HG03108 (cell line): ENCODE measurements at regions not wholly inside any gene's neighbourhood (a gene's known extent, or its start where the extent isn't known, plus 50 kb on each side); places are given as distances from the start of the nearest gene placed in this dataset.
"Not testable (repeated sequence)": the region's sequence is repeated elsewhere in the genome, so short reads cannot be mapped to it uniquely, and the experiment has no call there.

Experiments
- ATAC-seq: cut with Tn5 transposase; IDR thresholded peaks from one replicate; pipeline ENCODE4 v1.9.1; 2021; ENCODE audit warnings: moderate library complexity; ENCODE audit not compliant: unreplicated experiment

GRCh38 chr12:25615119-25615518, 62.0 kb upstream of the LMNTD1 start:
- no peak for ATAC-seq

- no peak for ATAC-seq
Measured at GRCh38 chr12:25616286-25616685, 63.2 kb upstream of the LMNTD1 start.

- no peak for ATAC-seq
Measured at GRCh38 chr12:25617991-25618390, 64.9 kb upstream of the LMNTD1 start.

DNA sequence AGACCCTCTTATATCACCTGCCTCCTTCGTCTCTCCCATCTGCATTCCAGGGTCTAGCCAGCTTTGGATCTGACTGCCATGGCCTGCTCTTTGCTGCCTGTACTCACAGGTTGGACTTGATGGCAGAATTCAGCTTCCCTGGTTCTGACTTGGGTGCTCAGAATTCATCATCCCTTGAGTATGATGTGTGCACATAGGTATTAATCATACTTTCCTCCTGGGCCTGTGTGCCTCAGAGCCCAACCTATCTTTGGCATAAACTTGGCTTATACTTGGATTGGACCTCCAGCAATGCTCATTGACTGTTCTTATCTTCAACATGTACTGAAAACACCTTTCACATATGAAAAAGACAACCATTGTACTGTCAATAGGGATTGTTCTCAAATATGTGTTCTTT, 70.7 kb upstream of the LMNTD1 start:
- ATAC-seq = no peak

DNA sequence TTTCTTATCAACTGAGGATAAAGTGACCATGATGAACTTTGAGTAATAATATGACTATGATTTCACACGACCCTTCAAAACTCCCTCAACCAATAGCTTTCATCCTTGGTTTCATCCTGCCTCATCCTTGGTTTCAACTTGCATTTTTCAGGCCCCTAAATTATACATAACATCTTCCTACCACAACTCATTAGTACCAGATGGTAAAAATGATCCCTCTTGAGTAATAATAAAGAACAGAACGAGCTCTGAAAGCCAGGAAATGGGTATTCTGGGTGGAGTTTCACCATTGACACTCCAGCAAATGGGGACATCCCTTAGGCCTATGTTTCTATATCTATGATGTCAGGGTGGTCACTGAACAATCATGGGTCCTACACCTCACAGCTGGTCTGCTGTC, 72.1 kb upstream of the LMNTD1 start:
- ATAC-seq = no peak

- ATAC-seq = no peak
Measured at GRCh38 chr12:25629341-25629740, 76.3 kb upstream of the LMNTD1 start.

DNA sequence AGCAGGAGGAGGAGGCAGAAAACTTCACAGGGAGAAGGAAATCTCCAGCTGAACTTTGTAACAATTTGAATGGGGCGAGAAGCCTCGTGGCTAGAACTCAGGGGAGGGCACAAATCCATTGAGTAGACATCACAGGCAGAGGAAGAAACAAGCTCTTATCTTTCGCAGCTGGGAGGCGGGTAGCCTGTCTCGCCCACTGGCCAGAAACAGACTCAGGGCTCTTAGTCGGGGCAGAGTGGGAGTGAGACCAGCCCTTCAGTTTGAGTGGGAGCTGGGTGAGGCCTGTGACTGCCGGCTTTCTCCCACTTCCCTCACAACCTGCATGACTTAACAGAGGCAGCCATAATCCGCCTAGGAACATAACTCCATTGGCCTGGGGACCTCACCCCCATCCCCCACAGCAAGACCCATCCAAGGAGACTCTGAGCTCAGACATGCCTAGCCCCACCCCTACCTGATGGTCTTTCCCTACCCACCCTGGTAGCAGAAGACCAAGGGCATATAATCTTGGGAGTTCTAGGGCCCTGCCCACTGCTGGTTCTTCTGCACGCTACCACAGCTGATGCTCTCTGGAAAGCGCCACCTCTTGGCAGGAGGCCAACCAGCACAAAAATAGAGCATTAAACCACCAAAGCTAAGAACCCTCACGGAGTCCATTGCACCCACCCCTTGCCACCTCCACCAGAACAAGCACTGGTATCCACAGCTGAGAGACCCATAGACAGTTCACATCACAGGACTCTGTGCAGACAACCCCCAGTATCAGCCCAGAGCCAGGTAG, 77.8 kb upstream of the LMNTD1 start:
- ATAC-seq = not testable (repeated sequence)

GRCh38 chr12:25633149-25633548, 80.1 kb upstream of the LMNTD1 start:
- not testable (repeated sequence) for ATAC-seq

DNA sequence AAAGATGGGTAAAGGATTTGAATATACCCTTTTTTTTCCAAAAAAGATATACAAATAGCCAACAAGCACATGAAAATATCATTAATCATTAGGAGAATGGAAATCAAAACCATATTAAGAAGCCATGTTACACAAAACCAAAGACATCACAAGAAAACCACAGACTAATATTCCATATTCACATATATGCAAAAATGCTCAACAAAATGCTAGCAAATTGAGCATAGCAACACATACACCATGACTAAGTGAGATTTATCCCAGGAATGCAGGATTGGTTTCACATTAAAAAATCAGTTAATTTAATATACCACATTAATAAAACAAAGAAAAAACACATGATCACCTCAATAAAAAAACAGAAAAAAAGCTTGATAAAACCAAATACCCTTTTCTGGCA, 84.7 kb upstream of the LMNTD1 start:
- ATAC-seq = no peak

DNA sequence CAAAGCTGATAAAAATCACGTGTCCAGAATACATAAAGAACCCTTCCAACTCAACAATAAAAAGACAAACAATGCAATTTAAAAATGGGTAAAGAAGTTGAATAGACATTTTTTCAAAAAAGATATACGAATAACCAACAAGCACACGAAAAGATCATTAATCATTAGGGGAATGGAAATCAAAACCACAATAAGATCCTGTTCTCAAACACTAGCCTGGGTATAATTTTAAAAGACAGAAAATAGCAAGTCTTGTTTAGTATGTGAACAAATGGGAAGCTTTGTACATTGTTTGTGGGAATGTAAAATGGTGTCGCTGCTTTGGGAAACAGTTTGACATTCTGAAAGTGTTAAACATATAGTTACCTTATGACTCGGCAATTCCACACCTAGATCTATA, 86.3 kb upstream of the LMNTD1 start:
- no peak for ATAC-seq

GRCh38 chr12:25644979-25645378, 91.9 kb upstream of the LMNTD1 start:
- ATAC-seq = no peak

DNA sequence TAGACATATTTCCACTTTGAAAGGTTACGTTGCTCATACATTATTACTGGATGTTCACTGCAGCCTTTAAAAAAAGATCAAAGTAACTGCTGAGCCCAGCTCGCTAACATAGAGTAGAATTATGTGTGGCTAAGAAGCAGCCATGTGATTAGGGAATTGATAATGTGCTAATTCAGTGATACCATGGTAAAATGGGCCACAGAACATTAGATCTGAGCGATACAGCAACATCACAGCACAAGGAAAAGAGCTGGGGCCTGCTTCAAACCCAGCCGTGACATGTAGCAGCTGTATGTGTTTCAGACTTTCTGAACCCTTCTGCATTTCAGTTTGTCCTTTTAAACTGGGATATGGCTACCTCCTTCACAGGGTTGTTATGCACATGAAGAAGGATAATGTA, 92.3 kb upstream of the LMNTD1 start:
- no peak for ATAC-seq

DNA sequence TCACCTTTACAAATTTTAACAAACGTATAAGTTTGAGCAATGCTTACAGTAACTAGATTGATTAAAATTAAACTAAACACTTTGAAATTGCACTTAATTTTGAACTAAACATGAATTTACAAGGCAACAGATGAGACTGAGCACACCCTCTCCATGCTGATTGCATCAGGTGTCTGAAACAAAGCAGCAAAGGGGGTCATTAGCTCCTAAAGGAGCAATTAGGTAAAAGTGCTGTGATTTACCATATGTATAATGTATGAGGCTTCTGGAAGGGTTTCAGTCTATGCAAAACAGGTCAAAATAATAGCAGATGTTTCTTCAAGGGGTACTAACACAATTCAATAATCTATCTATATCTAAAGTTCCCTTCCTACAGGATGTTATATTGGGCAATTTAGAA, 98.8 kb upstream of the LMNTD1 start:
- ATAC-seq = no peak

- ATAC-seq = no peak
Measured at GRCh38 chr12:25652371-25652770, 99.3 kb upstream of the LMNTD1 start.

DNA sequence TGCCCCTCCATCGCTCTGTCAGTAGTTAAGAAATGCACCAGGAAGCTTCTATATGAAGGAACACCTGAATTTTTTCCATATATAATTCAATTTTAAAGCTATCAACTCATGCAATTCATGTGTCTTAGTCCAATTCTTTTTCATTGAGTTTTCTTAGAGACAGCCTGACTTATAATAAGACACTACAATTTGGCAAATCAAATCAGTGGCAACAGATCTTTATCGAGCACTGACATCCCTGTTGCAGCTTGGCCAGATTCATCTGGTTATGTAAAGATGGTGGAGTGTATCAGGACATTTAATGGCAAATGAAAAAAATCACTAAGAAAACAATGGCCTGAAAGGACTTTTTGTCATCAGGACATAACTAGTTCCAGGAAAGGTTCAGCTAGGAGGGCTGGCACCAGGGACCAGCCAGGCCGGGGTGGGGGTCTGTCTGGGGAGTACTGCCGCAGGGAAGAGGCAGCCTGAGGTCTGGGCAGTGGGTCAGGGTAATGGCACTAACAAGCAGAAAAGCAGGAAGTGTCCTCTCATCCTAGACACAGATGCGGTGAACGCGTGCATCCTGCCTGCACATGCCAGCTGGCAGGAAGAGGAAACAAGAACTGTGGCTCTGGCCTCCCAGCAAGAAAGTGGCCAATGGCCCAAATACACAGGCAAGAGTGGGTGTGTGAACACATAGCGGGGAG, 100.5 kb upstream of the LMNTD1 start:
- ATAC-seq = no peak

DNA sequence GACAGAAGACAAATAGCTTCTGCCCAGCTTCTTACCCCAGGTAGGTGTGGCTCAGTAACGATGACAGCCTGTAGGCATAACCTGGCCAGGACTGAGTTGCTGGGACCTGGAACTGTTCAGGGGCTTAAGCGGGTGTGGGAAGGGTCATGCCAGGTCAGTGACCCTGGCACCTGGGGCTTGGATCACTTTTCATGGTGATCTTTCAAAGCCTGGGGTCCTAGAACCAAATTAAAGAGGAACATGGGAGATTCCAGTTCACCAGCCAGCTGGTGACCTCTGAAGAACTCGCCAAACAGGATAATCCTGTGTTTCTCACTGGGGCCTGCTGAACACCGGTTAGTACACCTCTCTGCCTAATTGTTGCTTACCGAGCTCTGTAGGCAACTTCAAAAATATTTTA, 102.6 kb upstream of the LMNTD1 start:
- ATAC-seq = no peak

DNA sequence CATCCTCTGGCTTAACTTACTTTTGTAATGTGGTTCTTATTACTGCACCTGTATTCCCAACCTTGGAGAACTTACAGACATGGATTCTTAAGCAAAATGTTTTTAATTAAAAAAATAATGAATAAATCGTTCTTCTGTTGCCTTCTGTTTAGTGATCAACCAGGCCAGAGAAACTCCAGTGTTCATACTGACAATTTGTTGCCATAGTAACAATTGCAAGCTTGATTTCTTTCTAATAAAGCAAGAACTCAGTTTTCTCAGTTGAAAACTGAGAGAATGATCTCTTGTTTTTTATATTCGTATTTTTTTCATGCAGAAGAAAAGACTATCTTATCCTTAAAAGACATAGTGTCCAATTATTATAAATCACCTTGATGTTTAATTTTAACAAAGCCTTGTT, 106.5 kb upstream of the LMNTD1 start:
- no peak for ATAC-seq

GRCh38 chr12:25670076-25671055, 117.3 kb upstream of the LMNTD1 start:
- no peak for ATAC-seq

DNA sequence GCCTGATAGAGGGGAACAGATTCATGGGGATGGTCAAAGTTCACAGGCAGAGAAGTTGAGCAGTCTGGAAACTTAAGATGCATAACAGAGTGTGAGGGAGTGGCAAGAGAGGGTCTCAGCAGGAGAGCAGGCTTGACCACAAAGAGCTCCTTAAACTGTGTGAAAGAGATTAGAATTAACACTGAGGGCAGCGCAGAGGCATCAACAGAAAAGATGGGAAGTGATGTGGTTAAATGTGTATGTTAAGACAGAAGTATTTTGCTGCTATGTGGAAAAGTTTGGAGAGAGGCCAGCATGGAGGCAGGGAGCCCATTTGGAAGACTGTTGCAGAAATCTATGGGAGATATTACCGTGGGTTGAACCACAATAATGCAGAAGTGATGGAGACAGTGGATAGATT, 122.7 kb upstream of the LMNTD1 start:
- ATAC-seq = no peak

- ATAC-seq = no peak
Measured at GRCh38 chr12:25677232-25677937, 124.3 kb upstream of the LMNTD1 start.

GRCh38 chr12:25681580-25681979, 128.5 kb upstream of the LMNTD1 start:
- ATAC-seq = no peak
